ENCODE measurements at regions not wholly inside any gene's neighbourhood (a gene's known extent, or its start where the extent isn't known, plus 50 kb on each side); places are given as distances from the start of the nearest gene placed in this dataset.
"Not testable (repeated sequence)": the region's sequence is repeated elsewhere in the genome, so short reads cannot be mapped to it uniquely, and the experiment has no call there.

DNA sequence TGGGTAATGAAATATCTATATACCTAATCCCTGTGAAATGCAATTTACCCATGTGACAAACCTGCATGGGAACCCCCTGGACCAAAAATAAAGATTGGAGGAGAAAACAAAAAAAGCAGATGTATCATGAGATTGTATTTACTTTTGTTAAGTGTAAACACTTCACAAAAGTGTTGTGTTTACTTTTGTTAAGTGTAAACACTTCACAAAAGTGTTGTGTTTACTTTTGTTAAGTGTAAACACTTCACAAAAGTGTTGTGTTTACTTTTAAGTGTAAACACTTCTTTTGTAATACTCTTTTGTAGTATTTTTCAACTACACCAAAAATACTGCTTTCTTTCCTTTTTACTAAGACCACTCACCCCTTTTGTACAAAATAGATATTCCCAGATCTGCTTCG, 181.2 kb upstream of the SLITRK6 start:
- TF ChIP-seq, protein P1, sequence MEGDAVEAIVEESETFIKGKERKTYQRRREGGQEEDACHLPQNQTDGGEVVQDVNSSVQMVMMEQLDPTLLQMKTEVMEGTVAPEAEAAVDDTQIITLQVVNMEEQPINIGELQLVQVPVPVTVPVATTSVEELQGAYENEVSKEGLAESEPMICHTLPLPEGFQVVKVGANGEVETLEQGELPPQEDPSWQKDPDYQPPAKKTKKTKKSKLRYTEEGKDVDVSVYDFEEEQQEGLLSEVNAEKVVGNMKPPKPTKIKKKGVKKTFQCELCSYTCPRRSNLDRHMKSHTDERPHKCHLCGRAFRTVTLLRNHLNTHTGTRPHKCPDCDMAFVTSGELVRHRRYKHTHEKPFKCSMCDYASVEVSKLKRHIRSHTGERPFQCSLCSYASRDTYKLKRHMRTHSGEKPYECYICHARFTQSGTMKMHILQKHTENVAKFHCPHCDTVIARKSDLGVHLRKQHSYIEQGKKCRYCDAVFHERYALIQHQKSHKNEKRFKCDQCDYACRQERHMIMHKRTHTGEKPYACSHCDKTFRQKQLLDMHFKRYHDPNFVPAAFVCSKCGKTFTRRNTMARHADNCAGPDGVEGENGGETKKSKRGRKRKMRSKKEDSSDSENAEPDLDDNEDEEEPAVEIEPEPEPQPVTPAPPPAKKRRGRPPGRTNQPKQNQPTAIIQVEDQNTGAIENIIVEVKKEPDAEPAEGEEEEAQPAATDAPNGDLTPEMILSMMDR (IDR thresholded peaks at IDR 0.05) = not testable (repeated sequence)
- not testable (repeated sequence) for TF ChIP-seq ZFX (IDR thresholded peaks at IDR 0.05; ENCODE audit: borderline replicate concordance)
